Endodermal cell (in vitro differentiated cells): ENCODE measurements at regions not wholly inside any gene's neighbourhood (a gene's known extent, or its start where the extent isn't known, plus 50 kb on each side); places are given as distances from the start of the nearest gene placed in this dataset.

Experiments used
- DNase-seq: peaks from one replicate; pipeline ENCODE4 v3.0.0-alpha.2; 2017
- H3K27ac ChIP-seq: 2 replicates; pipeline ENCODE4 v1.5.1; 2013; ENCODE audit warnings: mild to moderate bottlenecking, low read depth, low read length, moderate library complexity
- H3K27me3 ChIP-seq: 2 replicates; pipeline ENCODE4 v1.6.1; 2013; ENCODE audit warnings: mild to moderate bottlenecking, low read length, moderate library complexity; ENCODE audit not compliant: insufficient read depth, control insufficient read depth, poor library complexity, severe bottlenecking
- H3K36me3 ChIP-seq: 2 replicates; pipeline ENCODE4 v1.7.0; 2013; ENCODE audit warnings: mild to moderate bottlenecking, low read length, moderate library complexity; ENCODE audit not compliant: control insufficient read depth, insufficient read depth
- H3K4me1 ChIP-seq: one replicate; pipeline ENCODE4 v1.7.0; 2013; ENCODE audit warnings: low read length; ENCODE audit not compliant: control insufficient read depth, insufficient read depth
- H3K4me3 ChIP-seq: 2 replicates; pipeline ENCODE4 v1.5.1; 2013; ENCODE audit warnings: mild to moderate bottlenecking, low read length, moderate library complexity
- H3K9ac ChIP-seq: 2 replicates; pipeline ENCODE4 v1.6.1; 2013; ENCODE audit warnings: mild to moderate bottlenecking, low read length, moderate library complexity; ENCODE audit not compliant: poor library complexity, severe bottlenecking; ENCODE audit errors: extremely low read depth
- H3K9me3 ChIP-seq: 2 replicates; pipeline ENCODE4 v1.6.1; 2013; ENCODE audit warnings: mild to moderate bottlenecking, low read length, moderate library complexity; ENCODE audit not compliant: control insufficient read depth
- H3K27ac Mint-ChIP-seq: 2 replicates; pipeline ENCODE4 v1.8.0; 2020; ENCODE audit warnings: mixed read lengths
- H3K27me3 Mint-ChIP-seq: 2 replicates; pipeline ENCODE4 v1.8.0; 2021; ENCODE audit warnings: mild to moderate bottlenecking, mixed read lengths; ENCODE audit not compliant: insufficient read depth
- H3K36me3 Mint-ChIP-seq: 2 replicates; pipeline ENCODE4 v1.8.0; 2020; ENCODE audit warnings: low read depth, mixed read lengths
- H3K4me1 Mint-ChIP-seq: 2 replicates; pipeline ENCODE4 v1.8.0; 2020; ENCODE audit warnings: mixed read lengths
- H3K4me3 Mint-ChIP-seq: 2 replicates; pipeline ENCODE4 v1.8.0; 2020; ENCODE audit warnings: mild to moderate bottlenecking, moderate library complexity, mixed read lengths
- H3K9me3 Mint-ChIP-seq: 2 replicates; pipeline ENCODE4 v1.8.0; 2020; ENCODE audit warnings: mild to moderate bottlenecking, mixed read lengths
- CTCF ChIP-seq: fragments of 200-600 bp; sonication (generic); conservative IDR thresholded peaks from 2 replicates; pipeline ENCODE4 v1.5.0; 2021; ENCODE audit warnings: antibody characterized with exemption, mild to moderate bottlenecking
- WGBS, 2 experiments: methylation state at CpG; one replicate each; pipeline versions ENCODE4 v1.1.5 to v1.1.7; 2013; ENCODE audit warnings: missing lambda C conversion rate in 2 of 2, mixed read lengths in 1 of 2; ENCODE audit not compliant: insufficient coverage in 1 of 2, insufficient read length in 1 of 2; 5-methylcytosine and 5-hydroxymethylcytosine counted together

GRCh38 chrX:9166584-9166944 is 132.6 kb upstream of the FAM9B start:
- Histone ChIP-seq H3K9me3 (peaks cover 12% of the 10 kb centered on the region), H3K9ac (no peak overlapping the region), H3K4me1 (no peaks in the 10 kb centered on the region), H3K36me3 (no peaks in the 10 kb centered on the region), H3K4me3 (no peak overlapping the region), H3K27me3 (no peaks in the 10 kb centered on the region), H3K27ac (no peak overlapping the region)
- 100% methylated on average over 1 of the region's 1 CpG; no CpG with 5 or more reads in 1 of the 2 experiments for WGBS, 2 experiments
- H3K27ac Mint-ChIP-seq = no peak overlapping the region
- no peak for DNase-seq
- peaks cover 35% of the 10 kb centered on the region for H3K9me3 Mint-ChIP-seq
- TF ChIP-seq CTCF = no peak
- H3K4me1 Mint-ChIP-seq = no peaks in the 10 kb centered on the region
- H3K36me3 Mint-ChIP-seq = no peaks in the 10 kb centered on the region
- H3K4me3 Mint-ChIP-seq = no peak overlapping the region
- H3K27me3 Mint-ChIP-seq = no peaks in the 10 kb centered on the region

GRCh38 chrX:9171841-9172463 is 138.0 kb upstream of the FAM9B start:
- Mint-ChIP-seq H3K4me1 (no peaks in the 10 kb centered on the region), H3K9me3 (peaks cover 46% of the 10 kb centered on the region), H3K4me3 (no peak overlapping the region), H3K27ac (no peak overlapping the region), H3K27me3 (no peaks in the 10 kb centered on the region), H3K36me3 (no peaks in the 10 kb centered on the region)
- Histone ChIP-seq H3K4me1 (no peaks in the 10 kb centered on the region), H3K9ac (no peak overlapping the region), H3K27me3 (no peaks in the 10 kb centered on the region), H3K4me3 (no peak overlapping the region), H3K36me3 (no peaks in the 10 kb centered on the region), H3K9me3 (peaks cover 9% of the 10 kb centered on the region), H3K27ac (no peak overlapping the region)
- TF ChIP-seq CTCF = no peak
- DNase-seq = no peak
- 93% methylated on average over 7 of the region's 7 CpGs; no CpG with 5 or more reads in 1 of the 2 experiments for WGBS, 2 experiments

- no peak overlapping the region for H3K4me3 Mint-ChIP-seq
- peaks cover 4% of the 10 kb centered on the region for H3K9me3 ChIP-seq
- H3K27me3 Mint-ChIP-seq = no peaks in the 10 kb centered on the region
- no peak overlapping the region for H3K4me3 ChIP-seq
- H3K36me3 ChIP-seq = no peaks in the 10 kb centered on the region
- no peak for DNase-seq
- peaks cover 42% of the 10 kb centered on the region for H3K9me3 Mint-ChIP-seq
- H3K27ac ChIP-seq = no peak overlapping the region
- no peaks in the 10 kb centered on the region for H3K36me3 Mint-ChIP-seq
- 100% methylated on average over 1 of the region's 6 CpGs; no CpG with 5 or more reads in 1 of the 2 experiments for WGBS, 2 experiments
- H3K4me1 ChIP-seq = no peaks in the 10 kb centered on the region
- no peak overlapping the region for H3K9ac ChIP-seq
- H3K27ac Mint-ChIP-seq = no peak overlapping the region
- TF ChIP-seq CTCF = no peak
- H3K4me1 Mint-ChIP-seq = no peaks in the 10 kb centered on the region
- H3K27me3 ChIP-seq = no peaks in the 10 kb centered on the region
Measured at GRCh38 chrX:9172464-9172850, 138.5 kb upstream of the FAM9B start.
